Right lobe of liver (tissue), 6 donors: ENCODE measurements at regions not wholly inside any gene's neighbourhood (a gene's known extent, or its start where the extent isn't known, plus 50 kb on each side); places are given as distances from the start of the nearest gene placed in this dataset.

Experiments
- ATAC-seq, 4 donors: fragments of 200-7000 bp; cut with Tn5 transposase; one replicate each; pipeline ENCODE4 v1.9.1; 2020; ENCODE audit warnings: mild to moderate bottlenecking in 4 of 4, moderate library complexity in 4 of 4
- DNase-seq, 3 donors: peaks; one replicate each; pipeline ENCODE4 v3.0.0-alpha.2; 2020
- H3K27ac ChIP-seq, 3 donors: fragments of 200-600 bp; one replicate each; pipeline ENCODE4 v1.8.0; 2022
- H3K27me3 ChIP-seq, 2 donors: fragments of 200-600 bp; one replicate each; pipeline ENCODE4 v1.8.0; 2022
- H3K36me3 ChIP-seq, 4 donors: fragments of 200-600 bp; sonication (generic) in 1 of 4; one replicate each; pipeline versions ENCODE4 v1.5.1 to v1.8.0; 2017 to 2022; ENCODE audit warnings: control low read depth in 1 of 4
- H3K4me1 ChIP-seq, 4 donors: fragments of 200-600 bp; sonication (generic) in 1 of 4; one replicate each; pipeline versions ENCODE4 v1.5.1 to v1.8.0; 2017 to 2022; ENCODE audit warnings: control low read depth in 1 of 4
- H3K4me3 ChIP-seq, 3 donors: fragments of 200-600 bp; one replicate each; pipeline ENCODE4 v1.8.0; 2022
- H3K9me3 ChIP-seq, 4 donors: fragments of 200-600 bp; sonication (generic) in 1 of 4; one replicate each; pipeline versions ENCODE4 v1.5.1 to v1.8.0; 2017 to 2022; ENCODE audit warnings: control low read depth in 1 of 4
- POLR2A ChIP-seq: fragments of 450-650 bp; IDR thresholded peaks from one replicate; pipeline ENCODE4 v1.6.1; 2017; ENCODE audit warnings: antibody characterized with exemption, mild to moderate bottlenecking
- WGBS: methylation state at CpG from one replicate; pipeline ENCODE4 v1.1.6; 2018; ENCODE audit warnings: low coverage, low lambda C conversion rate; ENCODE audit not compliant: insufficient coverage; ENCODE audit errors: missing lambda C conversion rate; 5-methylcytosine and 5-hydroxymethylcytosine counted together
- intact Hi-C, 2 donors: fragments of 100-400 bp; cut with DNase I; formaldehyde crosslinking; loops; one replicate each; pipeline versions ENCODE4 v1.11.2 to v1.14.1; 2022
- TF ChIP-seq, protein P1 (sequence below), 4 donors: fragments of 200-600 bp in 3 of 4; fragments of 450-650 bp in 1 of 4; IDR thresholded peaks; one replicate each; pipeline versions ENCODE4 v1.5.1 to v1.8.0; 2016 to 2022; ENCODE audit warnings: antibody characterized with exemption in 4 of 4, mild to moderate bottlenecking in 2 of 4
- donor health status: DM: no; HTN: yes; CAD: no.
- donor health status: DM: no; HTN: no; CAD: no.
- donor health status: DM: no; HTN: no; CAD: no.
- donor health status: DM: no; HTN: yes; CAD: no.
- donor health status: DM: no; HTN: yes; CAD: no.

DNA sequence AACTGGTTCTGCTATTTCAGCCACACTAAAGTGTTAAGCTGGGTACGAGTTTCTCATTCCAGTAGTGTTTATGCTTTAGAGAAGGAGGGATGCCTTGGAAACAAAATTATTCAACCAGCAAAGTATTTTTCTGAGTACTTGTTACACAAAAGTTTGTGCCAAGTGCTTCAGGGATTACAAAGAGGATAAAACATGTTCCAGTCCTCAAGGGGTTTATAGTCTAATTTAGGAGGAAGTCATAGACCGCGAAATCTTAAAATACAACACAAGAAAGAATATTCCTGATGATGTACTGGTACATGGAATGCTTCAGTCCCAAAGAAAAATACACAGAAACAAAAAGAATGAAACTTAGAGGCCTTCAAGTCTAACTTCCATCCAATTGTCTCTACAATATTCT is 85.4 kb upstream of the NR4A3 start:
- no peak for ATAC-seq
- H3K9me3 ChIP-seq, result no peaks in the 10 kb centered on the region
- no peaks in the 10 kb centered on the region for H3K4me1 ChIP-seq
- DNase-seq, result no peak
- H3K36me3 ChIP-seq, result no peaks in the 10 kb centered on the region
- H3K27me3 ChIP-seq, result no peaks in the 10 kb centered on the region
- H3K27ac ChIP-seq, result no peak overlapping the region
- WGBS, result 67% methylated on average over 3 of the region's 3 CpGs
- no peak overlapping the region for H3K4me3 ChIP-seq
- intact Hi-C loops, result no loop called here
- TF ChIP-seq, protein P1, sequence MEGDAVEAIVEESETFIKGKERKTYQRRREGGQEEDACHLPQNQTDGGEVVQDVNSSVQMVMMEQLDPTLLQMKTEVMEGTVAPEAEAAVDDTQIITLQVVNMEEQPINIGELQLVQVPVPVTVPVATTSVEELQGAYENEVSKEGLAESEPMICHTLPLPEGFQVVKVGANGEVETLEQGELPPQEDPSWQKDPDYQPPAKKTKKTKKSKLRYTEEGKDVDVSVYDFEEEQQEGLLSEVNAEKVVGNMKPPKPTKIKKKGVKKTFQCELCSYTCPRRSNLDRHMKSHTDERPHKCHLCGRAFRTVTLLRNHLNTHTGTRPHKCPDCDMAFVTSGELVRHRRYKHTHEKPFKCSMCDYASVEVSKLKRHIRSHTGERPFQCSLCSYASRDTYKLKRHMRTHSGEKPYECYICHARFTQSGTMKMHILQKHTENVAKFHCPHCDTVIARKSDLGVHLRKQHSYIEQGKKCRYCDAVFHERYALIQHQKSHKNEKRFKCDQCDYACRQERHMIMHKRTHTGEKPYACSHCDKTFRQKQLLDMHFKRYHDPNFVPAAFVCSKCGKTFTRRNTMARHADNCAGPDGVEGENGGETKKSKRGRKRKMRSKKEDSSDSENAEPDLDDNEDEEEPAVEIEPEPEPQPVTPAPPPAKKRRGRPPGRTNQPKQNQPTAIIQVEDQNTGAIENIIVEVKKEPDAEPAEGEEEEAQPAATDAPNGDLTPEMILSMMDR (IDR thresholded peaks at IDR 0.05), result no peak
- no peak for TF ChIP-seq POLR2A

DNA sequence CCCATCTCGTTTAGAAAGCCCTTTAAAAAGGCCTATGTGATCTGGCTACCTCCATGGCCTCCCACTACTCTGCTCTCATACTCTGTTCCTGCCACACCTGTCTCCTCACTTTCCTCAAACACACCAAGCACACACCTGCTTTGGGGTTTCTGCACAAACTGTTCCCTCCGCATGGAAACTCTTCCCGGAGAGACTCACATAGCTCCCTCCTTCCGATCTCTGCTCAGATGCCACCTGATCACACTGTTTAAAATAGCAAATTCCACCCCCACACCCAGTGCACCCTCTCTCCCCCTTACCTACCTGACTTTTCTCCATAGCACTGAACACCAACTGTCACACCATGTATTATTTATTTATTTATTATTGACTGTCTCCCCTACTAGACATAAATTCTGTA is 84.0 kb upstream of the NR4A3 start:
- TF ChIP-seq, protein P1 (IDR thresholded peaks at IDR 0.05), result no peak
- no peak for TF ChIP-seq POLR2A
- no peak overlapping the region for H3K27ac ChIP-seq
- WGBS, result 78% methylated on average over 4 of the region's 4 CpGs
- no peaks in the 10 kb centered on the region for H3K36me3 ChIP-seq
- intact Hi-C loops, result no loop called here
- ATAC-seq (no peak), DNase-seq (no peak)
- no peaks in the 10 kb centered on the region for H3K4me1 ChIP-seq
- no peaks in the 10 kb centered on the region for H3K9me3 ChIP-seq
- H3K27me3 ChIP-seq, result no peaks in the 10 kb centered on the region
- no peak overlapping the region for H3K4me3 ChIP-seq

DNA sequence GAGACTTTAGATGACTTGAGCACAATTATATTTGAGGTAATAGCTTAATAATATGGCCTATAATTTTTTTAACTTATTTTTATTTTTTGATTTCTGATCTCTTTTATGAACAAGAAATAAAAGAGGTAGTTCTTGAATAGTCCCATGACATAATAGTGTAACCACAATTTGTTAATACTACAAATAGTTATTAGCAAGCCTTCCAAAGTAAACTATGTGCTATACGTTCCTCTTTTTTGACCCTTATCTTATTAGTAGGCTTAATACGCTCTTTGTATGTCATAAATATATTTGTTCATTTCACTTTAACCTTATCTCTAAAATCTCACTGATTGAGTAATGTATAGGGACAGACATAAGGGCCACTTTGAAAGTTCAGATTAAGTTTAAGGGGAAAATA is 78.7 kb upstream of the NR4A3 start:
- Histone ChIP-seq H3K27ac (no peak overlapping the region), H3K9me3 (no peaks in the 10 kb centered on the region), H3K36me3 (no peaks in the 10 kb centered on the region), H3K4me1 (no peaks in the 10 kb centered on the region), H3K4me3 (no peak overlapping the region), H3K27me3 (no peaks in the 10 kb centered on the region)
- WGBS, result 78% methylated on average over 2 of the region's 2 CpGs
- intact Hi-C loops, result no loop called here
- ATAC-seq (no peak), DNase-seq (no peak)
- TF ChIP-seq POLR2A, result no peak
- TF ChIP-seq, protein P1 (IDR thresholded peaks at IDR 0.05), result no peak

DNA sequence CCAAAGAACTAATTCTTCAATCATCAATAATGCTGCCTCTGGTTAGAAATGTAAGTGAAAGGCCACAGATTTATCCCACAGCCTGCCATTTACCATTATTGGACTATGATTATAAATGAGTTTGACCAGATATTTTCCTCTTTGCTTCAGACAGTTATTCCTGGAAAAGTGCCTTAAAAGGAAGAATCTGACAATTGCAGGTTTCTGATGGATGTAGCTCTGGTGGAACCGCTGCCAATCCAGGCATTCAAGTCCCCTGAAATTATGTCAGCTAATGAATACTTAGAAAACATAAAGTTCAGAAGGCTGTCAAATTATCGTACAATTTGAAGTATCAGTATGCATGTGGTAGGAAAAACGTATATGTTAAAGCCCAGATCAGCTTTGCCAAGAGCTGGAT is 78.2 kb upstream of the NR4A3 start:
- WGBS, result 75% methylated on average over 3 of the region's 3 CpGs
- ATAC-seq, result no peak

More for the DNA sequence above, 78.2 kb upstream of the NR4A3 start:
- intact Hi-C loops, result no loop called here
- Histone ChIP-seq H3K9me3 (no peaks in the 10 kb centered on the region), H3K36me3 (no peaks in the 10 kb centered on the region), H3K27ac (no peak overlapping the region), H3K4me3 (no peak overlapping the region), H3K4me1 (no peaks in the 10 kb centered on the region), H3K27me3 (no peaks in the 10 kb centered on the region)
- TF ChIP-seq, protein P1 (IDR thresholded peaks at IDR 0.05), result no peak
- no peak for TF ChIP-seq POLR2A
- no peak for DNase-seq
